Spleen (tissue), 11 donors: ENCODE measurements at regions not wholly inside any gene's neighbourhood (a gene's known extent, or its start where the extent isn't known, plus 50 kb on each side); places are given as distances from the start of the nearest gene placed in this dataset.

ENCODE experiments used
- DNase-seq: peaks from one replicate; pipeline ENCODE4 v3.0.0-alpha.2; 2020
- H3K27ac ChIP-seq, 8 donors: fragments of 200-600 bp; sonication (generic) in 7 of 8; 1 replicate in 4 of 8; 2 replicates in 4 of 8; pipeline versions ENCODE4 v1.5.0 to v1.8.0; 2016 to 2021; ENCODE audit warnings: inconsistent platforms in 4 of 8, mild to moderate bottlenecking in 4 of 8, moderate library complexity in 1 of 8
- H3K27me3 ChIP-seq, 7 donors: fragments of 200-600 bp; sonication (generic) in 6 of 7; replicated peaks in 1 of 7; 1 replicate in 4 of 7; 2 replicates in 3 of 7; pipeline versions ENCODE4 v1.5.0 to v1.8.0; 2016 to 2021; ENCODE audit warnings: inconsistent platforms in 3 of 7, mild to moderate bottlenecking in 1 of 7
- H3K36me3 ChIP-seq, 6 donors: fragments of 200-600 bp; sonication (generic) in 5 of 6; 1 replicate in 4 of 6; 2 replicates in 2 of 6; pipeline versions ENCODE4 v1.5.0 to v1.8.0; 2016 to 2021; ENCODE audit warnings: inconsistent platforms in 2 of 6
- H3K4me1 ChIP-seq, 6 donors: fragments of 200-600 bp; sonication (generic) in 5 of 6; 1 replicate in 3 of 6; 2 replicates in 3 of 6; pipeline versions ENCODE4 v1.5.0 to v1.8.0; 2016 to 2021; ENCODE audit warnings: inconsistent platforms in 3 of 6
- H3K4me3 ChIP-seq, 8 donors: fragments of 200-600 bp; sonication (generic) in 7 of 8; 1 replicate in 4 of 8; 2 replicates in 4 of 8; pipeline versions ENCODE4 v1.5.0 to v1.8.0; 2016 to 2021; ENCODE audit warnings: inconsistent platforms in 4 of 8, mild to moderate bottlenecking in 4 of 8, moderate library complexity in 2 of 8
- H3K9me3 ChIP-seq, 8 donors: fragments of 200-600 bp; sonication (generic) in 7 of 8; 1 replicate in 4 of 8; 2 replicates in 4 of 8; pipeline versions ENCODE4 v1.5.0 to v1.8.0; 2016 to 2021; ENCODE audit warnings: inconsistent platforms in 4 of 8
- CTCF ChIP-seq, 11 experiments: fragments of 200-600 bp in 7 of 11; fragments of 450-650 bp in 4 of 11; sonication (generic) in 4 of 11; IDR thresholded peaks in 8 of 11; conservative IDR thresholded peaks in 3 of 11; 1 replicate in 7 of 11; 2 replicates in 4 of 11; pipeline versions ENCODE4 v1.4.0 to v1.8.0; 2016 to 2021; ENCODE audit warnings: antibody characterized with exemption in 11 of 11, inconsistent platforms in 4 of 11, mild to moderate bottlenecking in 1 of 11
- POLR2A ChIP-seq, 3 donors: fragments of 450-650 bp; IDR thresholded peaks; one replicate each; pipeline ENCODE4 v1.5.1; 2017; ENCODE audit warnings: antibody characterized with exemption in 3 of 3, mild to moderate bottlenecking in 1 of 3
- POLR2AphosphoS5 ChIP-seq, 3 donors: sonication (generic); formaldehyde crosslinking; IDR thresholded peaks; one replicate each; pipeline ENCODE4 v1.5.1; 2017; ENCODE audit warnings: antibody characterized with exemption in 3 of 3
- WGBS, 5 donors: extraction: QIAGEN DNeasy Blood & Tissue Kit in 3 of 5; methylation state at CpG; one replicate each; pipeline versions ENCODE4 v1.1.5 to v1.1.7; 2013 to 2018; 5-methylcytosine and 5-hydroxymethylcytosine counted together
- intact Hi-C: fragments of 100-400 bp; cut with DNase I; formaldehyde crosslinking; loops from one replicate; pipeline ENCODE4 v1.15.0; 2023; ENCODE audit warnings: low total_unique reads
- donor health status: healthy with polysubstance abuse.
- donor health status: DM: no; HTN: no; CAD: no; lungs with moderate emphysema.
- donor health status: DM: no; HTN: no; CAD: no.
- donor health status: Bipolar disorder and iron deficiency.
- donor health status: healthy.
- donor health status: DM: no; HTN: no; CAD: no.
- donor health status: DM: yes; HTN: yes; CAD: no.

DNA sequence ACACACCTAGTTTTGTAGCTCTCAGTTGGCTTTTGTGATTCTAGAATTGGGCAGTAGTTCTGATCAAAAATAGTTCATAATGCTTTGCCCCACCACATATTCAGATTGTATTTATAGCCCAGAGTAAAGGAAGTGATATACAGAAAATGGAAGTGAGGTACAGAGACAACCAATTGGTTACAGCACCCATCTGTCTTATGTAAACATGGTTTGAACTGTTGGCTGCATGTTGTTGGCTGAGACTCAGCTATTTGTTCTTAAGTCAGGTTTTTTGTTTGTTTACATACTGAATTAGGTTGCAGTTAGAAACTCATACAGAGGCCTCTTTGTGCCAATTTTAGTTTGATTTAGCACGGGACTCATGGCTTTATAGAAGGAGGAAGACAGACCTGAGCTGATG, 158.9 kb upstream of the GPR26 start:
- no peak overlapping the region for H3K4me3 ChIP-seq
- no peak overlapping the region for H3K27ac ChIP-seq
- 69 to 82% (median 73%) methylated on average over 1 of the region's 1 CpG for WGBS, 5 donors
- intact Hi-C loops = no loop called here
- no peak for DNase-seq
- H3K4me1 ChIP-seq = no peaks in the 10 kb centered on the region
- H3K9me3 ChIP-seq = no peaks in the 10 kb centered on the region
- no peaks in the 10 kb centered on the region for H3K36me3 ChIP-seq
- TF ChIP-seq CTCF (IDR thresholded peaks at IDR 0.05 in 8 of 11, conservative IDR thresholded peaks at IDR 0.05 in 3 of 11) (no peak), POLR2AphosphoS5 (IDR thresholded peaks at IDR 0.05) (no peak), POLR2A (IDR thresholded peaks at IDR 0.05) (no peak)
- H3K27me3 ChIP-seq = no peaks in the 10 kb centered on the region

DNA sequence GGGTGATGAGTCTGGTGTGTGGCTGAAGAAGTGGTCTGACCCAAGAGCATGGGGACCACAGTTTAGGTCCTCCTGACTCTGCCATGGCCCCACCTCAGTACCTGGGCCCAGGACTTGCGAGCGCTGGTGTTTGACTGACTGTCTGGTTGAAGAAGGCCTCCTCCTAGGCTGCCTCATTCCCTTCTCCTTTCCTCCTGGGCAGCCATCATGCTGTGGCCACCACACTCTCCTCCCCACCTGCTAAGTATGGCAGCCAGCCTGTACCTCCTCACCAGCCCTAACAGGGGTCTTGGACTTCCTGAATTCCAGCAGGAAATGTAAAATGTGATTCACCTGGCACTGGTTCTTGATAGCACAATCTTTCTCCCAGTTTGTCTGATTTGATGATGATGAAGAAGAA, 156.8 kb upstream of the GPR26 start:
- Histone ChIP-seq H3K4me1 (no peaks in the 10 kb centered on the region), H3K27me3 (no peaks in the 10 kb centered on the region), H3K36me3 (no peaks in the 10 kb centered on the region), H3K27ac (no peak overlapping the region), H3K9me3 (no peaks in the 10 kb centered on the region), H3K4me3 (no peak overlapping the region)
- 91 to 98% (median 92%) methylated on average over 2 of the region's 2 CpGs for WGBS, 5 donors
- no peak for DNase-seq
- TF ChIP-seq POLR2A (IDR thresholded peaks at IDR 0.05) (no peak), POLR2AphosphoS5 (IDR thresholded peaks at IDR 0.05) (no peak), CTCF (IDR thresholded peaks at IDR 0.05 in 8 of 11, conservative IDR thresholded peaks at IDR 0.05 in 3 of 11) (no peak)
- intact Hi-C loops = no loop called here

GRCh38 chr10:123512901-123513775, 153.0 kb upstream of the GPR26 start:
- no peaks in the 10 kb centered on the region for H3K9me3 ChIP-seq
- no peak overlapping the region for H3K27ac ChIP-seq
- intact Hi-C loops = no loop called here
- H3K4me3 ChIP-seq = no peak overlapping the region
- WGBS, 5 donors = 61 to 69% (median 64%) methylated on average over 16 of the region's 16 CpGs
- TF ChIP-seq POLR2AphosphoS5 (IDR thresholded peaks at IDR 0.05) = no peak
- no peak for TF ChIP-seq POLR2A (IDR thresholded peaks at IDR 0.05)
- TF ChIP-seq CTCF (IDR thresholded peaks at IDR 0.05 in 8 of 11, conservative IDR thresholded peaks at IDR 0.05 in 3 of 11) = no peak
- H3K36me3 ChIP-seq = no peaks in the 10 kb centered on the region
- no peak for DNase-seq
- H3K4me1 ChIP-seq = no peaks in the 10 kb centered on the region
- H3K27me3 ChIP-seq = peaks cover 0 to 16% (median 0%) of the 10 kb centered on the region in 7 donors

DNA sequence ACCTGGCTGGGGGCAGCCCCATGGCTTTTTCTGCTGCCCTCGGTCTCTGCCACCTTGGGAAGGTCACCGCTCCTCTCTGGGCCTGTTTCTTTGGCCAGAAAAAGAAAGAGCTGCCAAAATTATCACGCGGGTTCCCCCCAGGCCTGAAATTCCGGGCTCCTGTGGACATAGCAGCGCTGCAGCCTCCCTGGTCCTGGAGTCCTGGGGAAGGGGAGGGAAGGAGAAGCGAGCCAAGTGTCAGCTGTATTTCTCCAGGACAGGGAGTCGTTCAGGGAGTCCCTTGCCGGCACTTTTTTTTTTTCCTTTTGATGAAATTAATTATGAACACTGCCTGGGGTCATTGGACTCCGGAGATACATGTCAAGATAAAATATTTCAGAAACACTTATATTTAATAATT, 152.3 kb upstream of the GPR26 start:
- WGBS, 5 donors = 55 to 60% (median 59%) methylated on average over 10 of the region's 10 CpGs
- Histone ChIP-seq H3K4me3 (no peak overlapping the region), H3K4me1 (no peaks in the 10 kb centered on the region), H3K27ac (no peak overlapping the region), H3K27me3 (peaks cover 0 to 16% (median 0%) of the 10 kb centered on the region in 7 donors), H3K9me3 (no peaks in the 10 kb centered on the region), H3K36me3 (no peaks in the 10 kb centered on the region)
- no peak for DNase-seq
- TF ChIP-seq POLR2AphosphoS5 (IDR thresholded peaks at IDR 0.05) (no peak), POLR2A (IDR thresholded peaks at IDR 0.05) (no peak), CTCF (IDR thresholded peaks at IDR 0.05 in 8 of 11, conservative IDR thresholded peaks at IDR 0.05 in 3 of 11) (no peak)
- intact Hi-C loops = no loop called here
